Ascending aorta (tissue), 2 donors: ENCODE measurements at regions not wholly inside any gene's neighbourhood (a gene's known extent, or its start where the extent isn't known, plus 50 kb on each side); places are given as distances from the start of the nearest gene placed in this dataset.

Experiments
- DNase-seq, 2 donors: peaks; one replicate each; pipeline ENCODE4 v3.0.0-alpha.2; 2019; ENCODE audit warnings: low spot score in 2 of 2
- H3K27ac ChIP-seq, 2 donors: fragments of 200-600 bp; sonication (generic); one replicate each; pipeline ENCODE4 v1.5.1; 2016 to 2017; ENCODE audit warnings: mild to moderate bottlenecking in 1 of 2
- H3K27me3 ChIP-seq: fragments of 200-600 bp; sonication (generic); one replicate; pipeline ENCODE4 v1.5.1; 2017
- H3K36me3 ChIP-seq, 2 donors: fragments of 200-600 bp; sonication (generic); one replicate each; pipeline ENCODE4 v1.5.1; 2016
- H3K4me1 ChIP-seq, 2 donors: fragments of 200-600 bp; sonication (generic); one replicate each; pipeline ENCODE4 v1.5.1; 2016 to 2017; ENCODE audit warnings: mild to moderate bottlenecking in 1 of 2
- H3K4me3 ChIP-seq, 2 donors: fragments of 200-600 bp; sonication (generic); one replicate each; pipeline ENCODE4 v1.5.1; 2016 to 2017; ENCODE audit warnings: mild to moderate bottlenecking in 1 of 2
- H3K9me3 ChIP-seq, 2 donors: fragments of 200-600 bp; sonication (generic); one replicate each; pipeline ENCODE4 v1.5.1; 2016
- intact Hi-C: fragments of 100-400 bp; cut with DNase I; formaldehyde crosslinking; loops from one replicate; pipeline ENCODE4 v1.15.1; 2023
- TF ChIP-seq, protein P1 (sequence below), 3 experiments: fragments of 200-600 bp in 2 of 3; fragments of 450-650 bp in 1 of 3; sonication (generic) in 2 of 3; IDR thresholded peaks; one replicate each; pipeline ENCODE4 v1.5.1; 2016 to 2019; ENCODE audit warnings: antibody characterized with exemption in 3 of 3, mild to moderate bottlenecking in 1 of 3, moderate library complexity in 1 of 3

GRCh38 chr21:14862794-14863720, 201.7 kb downstream of the NRIP1 start:
- Histone ChIP-seq H3K27ac (no peak overlapping the region), H3K36me3 (no peaks in the 10 kb centered on the region), H3K27me3 (no peaks in the 10 kb centered on the region), H3K4me1 (no peaks in the 10 kb centered on the region), H3K4me3 (no peak overlapping the region), H3K9me3 (no peaks in the 10 kb centered on the region)
- intact Hi-C loops: no loop called here
- TF ChIP-seq, protein P1, sequence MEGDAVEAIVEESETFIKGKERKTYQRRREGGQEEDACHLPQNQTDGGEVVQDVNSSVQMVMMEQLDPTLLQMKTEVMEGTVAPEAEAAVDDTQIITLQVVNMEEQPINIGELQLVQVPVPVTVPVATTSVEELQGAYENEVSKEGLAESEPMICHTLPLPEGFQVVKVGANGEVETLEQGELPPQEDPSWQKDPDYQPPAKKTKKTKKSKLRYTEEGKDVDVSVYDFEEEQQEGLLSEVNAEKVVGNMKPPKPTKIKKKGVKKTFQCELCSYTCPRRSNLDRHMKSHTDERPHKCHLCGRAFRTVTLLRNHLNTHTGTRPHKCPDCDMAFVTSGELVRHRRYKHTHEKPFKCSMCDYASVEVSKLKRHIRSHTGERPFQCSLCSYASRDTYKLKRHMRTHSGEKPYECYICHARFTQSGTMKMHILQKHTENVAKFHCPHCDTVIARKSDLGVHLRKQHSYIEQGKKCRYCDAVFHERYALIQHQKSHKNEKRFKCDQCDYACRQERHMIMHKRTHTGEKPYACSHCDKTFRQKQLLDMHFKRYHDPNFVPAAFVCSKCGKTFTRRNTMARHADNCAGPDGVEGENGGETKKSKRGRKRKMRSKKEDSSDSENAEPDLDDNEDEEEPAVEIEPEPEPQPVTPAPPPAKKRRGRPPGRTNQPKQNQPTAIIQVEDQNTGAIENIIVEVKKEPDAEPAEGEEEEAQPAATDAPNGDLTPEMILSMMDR (IDR thresholded peaks at IDR 0.05): peak in 2 of 3 experiments; percentile 11 to 31
- DNase-seq: no peak

DNA sequence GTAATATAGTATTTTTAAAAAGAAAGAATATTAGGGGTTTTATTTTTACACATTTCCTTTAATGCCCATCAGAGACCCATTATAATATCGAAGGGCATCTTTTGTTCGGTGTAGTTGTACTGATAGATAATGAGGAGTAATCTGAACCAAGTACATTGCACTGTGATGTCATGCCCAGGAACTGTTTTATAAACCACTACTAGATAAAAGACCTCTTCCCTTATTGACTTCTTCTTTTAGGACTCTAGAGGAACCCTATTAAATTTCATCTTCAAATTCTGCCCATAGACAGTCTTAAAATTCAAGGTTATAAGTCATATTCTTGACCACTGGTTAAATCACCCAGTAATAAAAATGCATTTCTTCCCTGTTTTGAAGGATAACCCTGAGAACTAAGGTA, 206.5 kb downstream of the NRIP1 start:
- DNase-seq: no peak
- Histone ChIP-seq H3K9me3 (no peaks in the 10 kb centered on the region), H3K27me3 (no peaks in the 10 kb centered on the region), H3K36me3 (no peaks in the 10 kb centered on the region), H3K4me3 (no peak overlapping the region), H3K4me1 (no peaks in the 10 kb centered on the region), H3K27ac (no peak overlapping the region)
- intact Hi-C loops: no loop called here
- TF ChIP-seq, protein P1 (IDR thresholded peaks at IDR 0.05): no peak

- Histone ChIP-seq H3K27ac (no peak overlapping the region), H3K9me3 (no peaks in the 10 kb centered on the region), H3K4me1 (no peaks in the 10 kb centered on the region), H3K27me3 (no peaks in the 10 kb centered on the region), H3K36me3 (no peaks in the 10 kb centered on the region), H3K4me3 (no peak overlapping the region)
- TF ChIP-seq, protein P1 (IDR thresholded peaks at IDR 0.05): no peak
- intact Hi-C loops: no loop called here
- no peak for DNase-seq
Measured at GRCh38 chr21:14857529-14857928, 207.3 kb downstream of the NRIP1 start.

DNA sequence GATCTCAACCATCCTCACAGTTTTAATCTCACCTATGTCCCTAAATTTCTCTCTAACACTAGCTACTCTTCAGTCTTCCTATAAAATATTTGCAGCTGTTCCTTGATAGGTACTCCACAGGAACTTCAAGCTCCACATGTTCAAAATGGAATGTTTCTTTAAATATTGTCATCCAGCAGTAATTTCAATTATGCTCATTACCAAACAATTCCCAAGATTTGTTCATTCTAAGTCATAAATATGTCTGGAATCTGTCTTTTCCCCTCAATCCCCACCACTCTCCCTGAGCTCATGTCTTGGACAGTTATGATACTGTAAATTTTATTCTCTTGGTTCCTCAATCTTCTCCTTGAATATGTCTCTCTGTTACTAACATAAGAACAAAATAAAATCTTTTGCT, 214.4 kb downstream of the NRIP1 start:
- Histone ChIP-seq H3K4me3 (no peak overlapping the region), H3K27me3 (no peaks in the 10 kb centered on the region), H3K27ac (no peak overlapping the region), H3K9me3 (no peaks in the 10 kb centered on the region), H3K4me1 (no peaks in the 10 kb centered on the region), H3K36me3 (no peaks in the 10 kb centered on the region)
- DNase-seq: no peak
- intact Hi-C loops: no loop called here
- TF ChIP-seq, protein P1 (IDR thresholded peaks at IDR 0.05): no peak

- Histone ChIP-seq H3K27ac (no peak overlapping the region), H3K4me3 (no peak overlapping the region), H3K4me1 (no peaks in the 10 kb centered on the region), H3K27me3 (no peaks in the 10 kb centered on the region), H3K9me3 (no peaks in the 10 kb centered on the region), H3K36me3 (no peaks in the 10 kb centered on the region)
- intact Hi-C loops: no loop called here
- DNase-seq: no peak
- TF ChIP-seq, protein P1 (IDR thresholded peaks at IDR 0.05): no peak
Measured at GRCh38 chr21:14846621-14847020, 218.2 kb downstream of the NRIP1 start.
